Progenitor cell of endocrine pancreas (in vitro differentiated cells): ENCODE measurements at regions not wholly inside any gene's neighbourhood (a gene's known extent, or its start where the extent isn't known, plus 50 kb on each side); places are given as distances from the start of the nearest gene placed in this dataset.
"Not testable (repeated sequence)": the region's sequence is repeated elsewhere in the genome, so short reads cannot be mapped to it uniquely, and the experiment has no call there.

Experiments
- DNase-seq: peaks from one replicate; pipeline ENCODE4 v3.0.0; 2021; ENCODE audit warnings: low spot score; ENCODE audit not compliant: unreplicated experiment
- H3K27ac Mint-ChIP-seq: 2 replicates; pipeline ENCODE4 v1.8.0; 2021; ENCODE audit warnings: mild to moderate bottlenecking, moderate library complexity, mixed read lengths
- H3K27me3 Mint-ChIP-seq: 2 replicates; pipeline ENCODE4 v1.8.0; 2021; ENCODE audit warnings: mixed read lengths
- H3K36me3 Mint-ChIP-seq: 2 replicates; pipeline ENCODE4 v1.8.0; 2022; ENCODE audit warnings: mixed read lengths; ENCODE audit not compliant: insufficient read depth
- H3K4me1 Mint-ChIP-seq: 2 replicates; pipeline ENCODE4 v1.8.0; 2021; ENCODE audit warnings: low read depth, mixed read lengths
- H3K4me3 Mint-ChIP-seq: 2 replicates; pipeline ENCODE4 v1.8.0; 2021; ENCODE audit warnings: low read depth, mild to moderate bottlenecking, moderate library complexity, mixed read lengths
- H3K9me3 Mint-ChIP-seq: 2 replicates; pipeline ENCODE4 v1.8.0; 2021; ENCODE audit warnings: low read depth, mixed read lengths
- CTCF ChIP-seq: fragments of 200-600 bp; sonication (generic); IDR thresholded peaks from one replicate; pipeline ENCODE4 v1.5.0; 2021; ENCODE audit warnings: antibody characterized with exemption, mild to moderate bottlenecking; ENCODE audit not compliant: unreplicated experiment

DNA sequence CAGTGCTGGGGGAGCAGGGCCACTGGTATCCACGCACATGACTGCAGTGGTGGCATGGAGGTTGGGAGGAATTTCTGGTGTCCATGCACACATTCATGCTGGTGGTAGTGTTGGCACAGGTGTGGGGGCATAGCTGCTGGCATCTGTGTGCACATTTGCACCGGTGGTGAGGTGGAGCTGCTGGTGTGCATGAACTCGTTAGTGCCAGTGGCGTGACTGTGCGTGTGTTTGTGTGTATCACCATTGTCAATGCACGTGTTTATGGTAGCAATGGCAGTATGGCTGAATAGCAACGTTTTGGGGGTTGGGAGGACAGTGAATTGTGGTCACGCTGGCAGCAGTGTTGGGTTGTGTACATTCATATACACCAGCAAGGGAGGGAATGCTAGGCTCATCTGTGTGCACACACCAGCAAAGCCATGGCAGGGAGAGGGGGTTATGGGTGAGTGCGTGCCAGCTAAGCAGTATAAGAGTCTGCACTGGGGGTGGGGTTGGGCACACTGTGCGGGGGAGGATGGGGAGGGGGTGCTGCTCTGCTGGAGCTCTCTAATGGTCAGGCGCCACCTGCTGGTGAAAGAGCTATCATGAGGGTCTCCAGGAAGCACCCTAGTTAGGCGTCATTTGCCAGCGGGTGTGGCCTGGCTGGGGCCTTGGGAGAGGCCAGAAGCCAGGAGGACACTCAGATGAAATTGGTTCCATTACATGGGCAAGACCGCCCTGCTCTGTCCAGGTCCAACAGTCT, 626.1 kb upstream of the ID4 start:
- H3K4me1 Mint-ChIP-seq, result no peaks in the 10 kb centered on the region
- TF ChIP-seq CTCF, result peak; percentile 43

DNA sequence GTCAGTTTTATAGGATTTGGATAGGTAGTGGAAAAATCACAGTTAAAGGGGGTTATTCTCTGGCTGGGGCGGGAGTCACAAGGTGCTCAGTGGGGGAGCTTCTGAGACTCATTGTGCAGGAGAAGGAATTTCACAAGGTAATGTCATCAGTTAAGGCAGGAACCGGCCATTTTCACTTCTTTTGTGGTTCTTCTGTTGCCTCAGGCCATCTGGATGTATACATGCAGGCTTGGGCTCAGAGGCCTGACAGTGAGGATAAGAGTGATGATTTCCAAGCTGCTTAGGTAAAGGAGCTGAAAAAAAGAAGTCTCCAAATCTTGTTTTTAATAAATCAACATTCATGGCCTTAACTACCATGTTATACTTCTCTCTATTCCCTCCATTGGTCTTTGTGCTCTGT, 622.9 kb upstream of the ID4 start:
- Mint-ChIP-seq H3K36me3 (no peaks in the 10 kb centered on the region), H3K27ac (no peak overlapping the region)

More for the DNA sequence above, 626.1 kb upstream of the ID4 start:
- no peak for DNase-seq
- Mint-ChIP-seq H3K9me3 (peaks cover 15% of the 10 kb centered on the region), H3K27me3 (no peaks in the 10 kb centered on the region), H3K27ac (peak overlapping the region; percentile 41), H3K36me3 (no peaks in the 10 kb centered on the region), H3K4me3 (no peak overlapping the region)

DNA sequence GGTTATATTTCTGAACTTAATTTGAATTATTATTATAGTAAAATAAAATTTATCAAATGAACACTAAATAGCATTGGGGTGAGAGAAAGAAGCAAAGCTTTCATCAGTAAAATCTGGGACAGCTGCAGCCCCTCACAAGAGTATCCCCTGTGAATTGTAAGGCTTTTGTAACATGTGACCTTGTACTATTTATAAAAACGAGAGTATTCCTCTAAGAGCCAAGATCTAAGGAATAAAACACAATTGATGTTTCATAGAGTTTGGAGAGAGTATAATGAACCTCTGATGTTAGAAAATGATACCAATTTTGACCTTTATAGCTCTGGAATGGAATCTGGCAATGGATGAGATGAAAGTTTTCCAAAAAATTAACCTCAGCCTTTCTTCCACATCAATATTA, 617.2 kb upstream of the ID4 start:
- Mint-ChIP-seq H3K36me3 (no peaks in the 10 kb centered on the region), H3K27me3 (no peaks in the 10 kb centered on the region), H3K27ac (no peak overlapping the region), H3K4me1 (no peaks in the 10 kb centered on the region), H3K4me3 (no peak overlapping the region), H3K9me3 (peaks cover 6% of the 10 kb centered on the region)
- DNase-seq, result no peak
- no peak for TF ChIP-seq CTCF

More for the DNA sequence above, 622.9 kb upstream of the ID4 start:
- Mint-ChIP-seq H3K4me1 (no peaks in the 10 kb centered on the region), H3K4me3 (no peak overlapping the region), H3K9me3 (peaks cover 15% of the 10 kb centered on the region), H3K27me3 (no peaks in the 10 kb centered on the region)
- no peak for DNase-seq
- no peak for TF ChIP-seq CTCF

DNA sequence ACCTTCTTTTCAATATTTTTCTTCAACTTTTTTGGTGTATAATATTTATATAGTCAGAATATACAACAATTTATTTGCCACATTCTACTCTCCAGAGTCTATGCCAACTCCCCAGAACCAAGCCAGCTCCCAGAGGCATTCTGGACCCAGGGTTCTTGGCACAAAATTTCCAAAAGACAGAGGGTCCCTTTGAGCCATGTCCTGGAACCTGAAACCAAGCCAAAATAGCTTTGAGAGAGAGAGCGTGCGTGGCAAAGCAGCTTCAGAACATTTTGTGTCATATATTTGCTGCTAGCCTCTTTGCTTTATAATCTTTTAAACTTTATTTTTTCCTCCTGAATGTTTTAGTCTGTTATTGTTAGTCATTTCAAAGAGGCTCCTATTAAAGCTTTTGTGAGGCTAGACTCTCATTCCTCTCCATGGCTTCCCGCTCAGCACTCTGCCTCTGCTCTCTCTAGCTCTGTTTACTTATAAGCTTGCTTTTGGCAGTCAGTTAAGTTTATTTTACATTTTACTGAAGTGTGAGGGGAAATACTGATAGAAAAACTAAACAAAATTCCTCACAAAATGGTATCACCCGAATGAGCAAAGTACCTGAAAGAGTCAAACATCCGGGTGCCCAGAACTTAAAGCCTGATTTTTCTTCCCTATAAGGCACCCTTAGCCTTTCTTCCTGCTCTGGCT, 605.1 kb upstream of the ID4 start:
- peak overlapping the region; percentile 92 for H3K27ac Mint-ChIP-seq
- H3K4me1 Mint-ChIP-seq, result peaks cover 8% of the 10 kb centered on the region
- DNase-seq, result no peak
- H3K9me3 Mint-ChIP-seq, result peaks cover 3% of the 10 kb centered on the region
- no peaks in the 10 kb centered on the region for H3K27me3 Mint-ChIP-seq
- TF ChIP-seq CTCF, result no peak
- H3K36me3 Mint-ChIP-seq, result no peaks in the 10 kb centered on the region
- H3K4me3 Mint-ChIP-seq, result no peak overlapping the region

GRCh38 chr6:19245656-19246055, 591.5 kb upstream of the ID4 start:
- H3K27me3 Mint-ChIP-seq, result no peaks in the 10 kb centered on the region
- H3K36me3 Mint-ChIP-seq, result peaks cover 3% of the 10 kb centered on the region
- peaks cover 51% of the 10 kb centered on the region for H3K9me3 Mint-ChIP-seq
- H3K4me1 Mint-ChIP-seq, result no peaks in the 10 kb centered on the region
- no peak overlapping the region for H3K4me3 Mint-ChIP-seq
- no peak for TF ChIP-seq CTCF
- no peak for DNase-seq
- H3K27ac Mint-ChIP-seq, result no peak overlapping the region

- not testable (repeated sequence) for H3K4me3 Mint-ChIP-seq, DNase-seq, H3K36me3 Mint-ChIP-seq, H3K27ac Mint-ChIP-seq, H3K27me3 Mint-ChIP-seq, H3K4me1 Mint-ChIP-seq
- H3K9me3 Mint-ChIP-seq, result peaks cover 40% of the 10 kb centered on the region
Measured at GRCh38 chr6:19247181-19247580, 590.0 kb upstream of the ID4 start.

DNA sequence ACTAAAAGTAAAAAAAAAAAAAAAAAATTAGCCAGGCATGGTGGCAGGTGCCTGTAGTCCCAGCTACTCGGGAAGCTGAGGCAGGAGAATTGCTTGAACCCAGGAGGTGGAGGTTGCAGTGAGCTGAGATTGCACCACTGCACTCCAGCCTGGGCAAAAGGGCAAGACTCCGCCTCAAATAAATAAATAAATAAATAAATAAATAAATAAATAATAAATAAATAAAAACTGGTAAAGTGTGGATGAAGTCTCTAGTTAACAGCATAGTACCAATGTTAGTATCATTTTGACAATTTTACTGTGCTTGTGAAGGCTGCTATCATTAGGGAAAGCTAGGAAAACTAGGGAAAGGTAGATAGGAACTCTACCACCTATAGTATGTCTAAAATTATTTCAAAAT, 581.0 kb upstream of the ID4 start:
- not testable (repeated sequence) for H3K27me3 Mint-ChIP-seq, H3K27ac Mint-ChIP-seq, H3K4me3 Mint-ChIP-seq, H3K36me3 Mint-ChIP-seq, DNase-seq, H3K4me1 Mint-ChIP-seq
- peaks cover 17% of the 10 kb centered on the region for H3K9me3 Mint-ChIP-seq
